ENCODE measurements at regions not wholly inside any gene's neighbourhood (a gene's known extent, or its start where the extent isn't known, plus 50 kb on each side); places are given as distances from the start of the nearest gene placed in this dataset.

DNA sequence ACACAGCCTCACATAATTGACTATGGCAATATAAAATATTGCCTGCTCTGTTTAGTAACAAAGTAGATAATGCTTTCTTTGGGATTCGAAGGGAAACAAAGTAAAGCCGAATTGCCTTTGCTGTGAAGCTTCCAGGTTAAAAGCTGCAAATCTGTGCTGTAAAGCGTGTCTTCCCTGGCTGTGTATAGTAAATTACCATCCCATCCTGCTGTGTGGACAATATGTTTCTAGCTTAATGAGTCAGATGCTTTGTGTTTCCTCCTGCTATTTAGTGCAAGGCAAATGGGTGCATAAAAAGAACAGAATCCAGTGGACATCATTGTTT lies 265.1 kb downstream of the SOCS6 start:
- no peak overlapping the region for H3K27ac ChIP-seq (ENCODE audit: low read depth, low read length)

DNA sequence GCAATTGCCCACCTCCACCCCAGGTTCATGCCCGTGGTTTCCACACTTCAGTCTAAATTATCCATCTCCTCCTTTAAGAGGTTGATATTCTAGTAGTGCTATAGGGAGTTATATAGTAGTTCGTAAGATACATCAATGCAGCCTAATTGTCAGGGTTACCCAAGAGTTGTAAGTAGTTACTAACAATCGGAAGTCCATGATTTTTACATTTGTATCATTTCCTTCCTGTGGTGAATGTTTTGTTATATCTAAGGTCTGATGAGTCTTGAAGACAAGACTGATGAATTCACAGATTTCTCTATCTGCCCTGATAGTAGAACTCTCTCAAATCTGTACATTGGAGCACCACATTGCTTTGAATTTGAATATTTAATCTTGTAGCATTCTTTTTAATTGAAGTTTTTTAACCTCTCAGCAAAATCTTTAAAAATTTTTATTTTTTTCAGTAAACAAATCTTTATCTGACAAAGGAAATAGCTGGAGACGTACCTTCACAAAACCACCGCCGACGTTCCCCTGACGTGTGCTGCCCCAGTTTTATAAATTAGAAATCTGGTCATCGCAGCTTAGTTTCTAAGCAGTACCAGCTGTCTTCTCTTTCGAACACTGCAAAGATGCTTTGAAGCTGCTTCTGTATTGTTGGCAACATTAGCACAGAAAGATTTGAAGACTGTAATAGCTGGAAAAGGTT lies 264.5 kb downstream of the SOCS6 start:
- no peak overlapping the region for H2AK5ac ChIP-seq (ENCODE audit: low read length)
- no peak overlapping the region for H3K9ac ChIP-seq (ENCODE audit: low read length)
- no peaks in the 10 kb centered on the region for H3K79me1 ChIP-seq (ENCODE audit: low read length)
- H3K36me3 ChIP-seq (ENCODE audit: control insufficient read depth in 1 of 2, insufficient read depth in 2 of 2, low read length in 2 of 2) = no peaks in the 10 kb centered on the region
- no CpG with 5 or more reads among the region's 10 CpGs for WGBS (ENCODE audit: extremely low coverage, insufficient coverage, insufficient read length)
- no peak for DNase-seq
- no peak overlapping the region for H2BK12ac ChIP-seq (ENCODE audit: low read length)
- H4K8ac ChIP-seq (ENCODE audit: low read depth, low read length) = no peak overlapping the region
- no peak overlapping the region for H2BK5ac ChIP-seq (ENCODE audit: low read depth, low read length, poor library complexity)
- no peak overlapping the region for H3K18ac ChIP-seq (ENCODE audit: low read length)
- H3K4me1 ChIP-seq (ENCODE audit: control insufficient read depth in 1 of 2, insufficient read depth in 2 of 2, low read length in 2 of 2) = no peaks in the 10 kb centered on the region
- H3K9me3 ChIP-seq (ENCODE audit: insufficient read depth, low read depth, low read length) = no peaks in the 10 kb centered on the region
- no peak overlapping the region for H3K4me3 ChIP-seq (ENCODE audit: low read depth, low read length)
- H3K27me3 ChIP-seq (ENCODE audit: insufficient read depth, low read length) = no peaks in the 10 kb centered on the region
- no peak overlapping the region for H4K12ac ChIP-seq (ENCODE audit: low read depth, low read length)
- no peak overlapping the region for H2BK120ac ChIP-seq (ENCODE audit: insufficient read depth, low read length, poor library complexity)
- H3K27ac ChIP-seq (ENCODE audit: low read depth, low read length) = no peak overlapping the region
- no peaks in the 10 kb centered on the region for H3K79me2 ChIP-seq (ENCODE audit: control insufficient read depth, insufficient read depth, low read length, poor library complexity)
- no peak overlapping the region for H3K23ac ChIP-seq (ENCODE audit: low read length)
- no peak overlapping the region for H3K4me2 ChIP-seq (ENCODE audit: low read length)
- H2AFZ ChIP-seq (ENCODE audit: insufficient read depth, low read length, poor library complexity) = no peak overlapping the region
- H3K4ac ChIP-seq (ENCODE audit: low read depth, low read length) = no peak overlapping the region
- H4K91ac ChIP-seq (ENCODE audit: low read depth, low read length) = no peak overlapping the region
- no peak overlapping the region for H3K14ac ChIP-seq (ENCODE audit: low read length)

More for the DNA sequence above, 265.1 kb downstream of the SOCS6 start:
- Histone ChIP-seq H3K23ac (ENCODE audit: low read length) (no peak overlapping the region), H3K9ac (ENCODE audit: low read length) (no peak overlapping the region), H2AFZ (ENCODE audit: insufficient read depth, low read length, poor library complexity) (no peak overlapping the region), H2BK12ac (ENCODE audit: low read length) (no peak overlapping the region), H3K4ac (ENCODE audit: low read depth, low read length) (no peak overlapping the region), H3K36me3 (ENCODE audit: control insufficient read depth in 1 of 2, insufficient read depth in 2 of 2, low read length in 2 of 2) (no peaks in the 10 kb centered on the region), H2BK120ac (ENCODE audit: insufficient read depth, low read length, poor library complexity) (no peak overlapping the region), H3K4me1 (ENCODE audit: control insufficient read depth in 1 of 2, insufficient read depth in 2 of 2, low read length in 2 of 2) (no peaks in the 10 kb centered on the region), H2AK5ac (ENCODE audit: low read length) (no peak overlapping the region), H3K79me1 (ENCODE audit: low read length) (no peaks in the 10 kb centered on the region), H3K79me2 (ENCODE audit: control insufficient read depth, insufficient read depth, low read length, poor library complexity) (no peaks in the 10 kb centered on the region), H3K4me2 (ENCODE audit: low read length) (no peak overlapping the region), H4K12ac (ENCODE audit: low read depth, low read length) (no peak overlapping the region), H4K8ac (ENCODE audit: low read depth, low read length) (no peak overlapping the region), H3K27me3 (ENCODE audit: insufficient read depth, low read length) (no peaks in the 10 kb centered on the region), H4K91ac (ENCODE audit: low read depth, low read length) (no peak overlapping the region), H3K9me3 (ENCODE audit: insufficient read depth, low read depth, low read length) (no peaks in the 10 kb centered on the region), H3K18ac (ENCODE audit: low read length) (no peak overlapping the region), H2BK5ac (ENCODE audit: low read depth, low read length, poor library complexity) (no peak overlapping the region), H3K14ac (ENCODE audit: low read length) (no peak overlapping the region), H3K4me3 (ENCODE audit: low read depth, low read length) (no peak overlapping the region)
- no CpG with 5 or more reads among the region's 3 CpGs for WGBS (ENCODE audit: extremely low coverage, insufficient coverage, insufficient read length)
- DNase-seq = no peak

DNA sequence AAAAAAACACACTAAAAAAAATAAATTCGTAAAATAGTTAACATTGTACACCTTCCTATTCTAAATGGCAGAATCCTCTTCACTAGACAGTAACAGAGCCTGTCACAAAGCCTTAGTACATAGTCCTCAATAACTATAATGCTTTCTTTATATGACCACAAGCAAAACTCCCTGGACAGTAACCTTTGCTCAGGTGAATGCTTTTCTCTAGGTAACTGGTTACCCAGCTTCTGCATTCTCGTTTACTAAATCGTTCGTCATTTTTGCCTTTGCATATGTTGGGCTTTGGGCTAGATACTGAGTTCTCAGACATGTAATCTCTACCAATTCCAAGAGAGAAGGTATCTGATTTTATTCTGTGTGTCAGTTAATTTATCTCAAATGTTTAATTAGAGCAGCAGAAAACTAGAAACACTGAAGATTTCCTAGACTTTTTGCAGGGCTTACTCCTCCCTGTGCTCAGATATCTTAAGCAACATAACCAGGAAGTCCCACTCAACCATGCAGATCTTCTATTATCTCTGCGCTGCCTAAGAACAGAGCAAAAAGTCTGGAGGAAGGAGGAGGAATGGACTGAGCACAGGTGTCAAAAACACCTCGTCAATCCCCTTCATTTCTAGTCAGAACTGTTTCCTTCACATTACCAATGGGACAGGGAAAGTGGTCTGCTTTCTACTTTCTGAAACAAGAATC lies 247.7 kb downstream of the SOCS6 start:
- no peak overlapping the region for H3K18ac ChIP-seq (ENCODE audit: low read length)
- H3K23ac ChIP-seq (ENCODE audit: low read length) = no peak overlapping the region
- no peaks in the 10 kb centered on the region for H3K36me3 ChIP-seq (ENCODE audit: control insufficient read depth in 1 of 2, insufficient read depth in 2 of 2, low read length in 2 of 2)
- H3K9ac ChIP-seq (ENCODE audit: low read length) = no peak overlapping the region
- H2AFZ ChIP-seq (ENCODE audit: insufficient read depth, low read length, poor library complexity) = no peak overlapping the region
- WGBS (ENCODE audit: extremely low coverage, insufficient coverage, insufficient read length) = no CpG with 5 or more reads among the region's 6 CpGs
- no peak overlapping the region for H3K4ac ChIP-seq (ENCODE audit: low read depth, low read length)
- no peak overlapping the region for H4K91ac ChIP-seq (ENCODE audit: low read depth, low read length)
- H2BK12ac ChIP-seq (ENCODE audit: low read length) = no peak overlapping the region
- no peak overlapping the region for H3K14ac ChIP-seq (ENCODE audit: low read length)
- no peaks in the 10 kb centered on the region for H3K9me3 ChIP-seq (ENCODE audit: insufficient read depth, low read depth, low read length)
- H3K4me2 ChIP-seq (ENCODE audit: low read length) = no peak overlapping the region
- H3K79me1 ChIP-seq (ENCODE audit: low read length) = no peaks in the 10 kb centered on the region
- no peak for DNase-seq
- no peak overlapping the region for H3K27ac ChIP-seq (ENCODE audit: low read depth, low read length)
- no peaks in the 10 kb centered on the region for H3K27me3 ChIP-seq (ENCODE audit: insufficient read depth, low read length)
- H2AK5ac ChIP-seq (ENCODE audit: low read length) = no peak overlapping the region
- H4K8ac ChIP-seq (ENCODE audit: low read depth, low read length) = no peak overlapping the region
- no peak overlapping the region for H2BK120ac ChIP-seq (ENCODE audit: insufficient read depth, low read length, poor library complexity)
- no peak overlapping the region for H4K12ac ChIP-seq (ENCODE audit: low read depth, low read length)
- H3K4me3 ChIP-seq (ENCODE audit: low read depth, low read length) = no peak overlapping the region
- H2BK5ac ChIP-seq (ENCODE audit: low read depth, low read length, poor library complexity) = no peak overlapping the region
- H3K79me2 ChIP-seq (ENCODE audit: control insufficient read depth, insufficient read depth, low read length, poor library complexity) = no peaks in the 10 kb centered on the region
- H3K4me1 ChIP-seq (ENCODE audit: control insufficient read depth in 1 of 2, insufficient read depth in 2 of 2, low read length in 2 of 2) = no peaks in the 10 kb centered on the region

GRCh38 chr18:70535041-70535440 lies 246.2 kb downstream of the SOCS6 start:
- no peaks in the 10 kb centered on the region for H3K4me1 ChIP-seq (ENCODE audit: control insufficient read depth in 1 of 2, insufficient read depth in 2 of 2, low read length in 2 of 2)
- no peaks in the 10 kb centered on the region for H3K9me3 ChIP-seq (ENCODE audit: insufficient read depth, low read depth, low read length)
- no peaks in the 10 kb centered on the region for H3K79me2 ChIP-seq (ENCODE audit: control insufficient read depth, insufficient read depth, low read length, poor library complexity)
- no peak overlapping the region for H4K12ac ChIP-seq (ENCODE audit: low read depth, low read length)
- no peak overlapping the region for H3K4ac ChIP-seq (ENCODE audit: low read depth, low read length)
- no peak overlapping the region for H4K91ac ChIP-seq (ENCODE audit: low read depth, low read length)
- no peaks in the 10 kb centered on the region for H3K36me3 ChIP-seq (ENCODE audit: control insufficient read depth in 1 of 2, insufficient read depth in 2 of 2, low read length in 2 of 2)
- H3K9ac ChIP-seq (ENCODE audit: low read length) = no peak overlapping the region
- no peak overlapping the region for H3K18ac ChIP-seq (ENCODE audit: low read length)
- no peak overlapping the region for H2AFZ ChIP-seq (ENCODE audit: insufficient read depth, low read length, poor library complexity)
- no peak overlapping the region for H3K4me2 ChIP-seq (ENCODE audit: low read length)
- H3K79me1 ChIP-seq (ENCODE audit: low read length) = no peaks in the 10 kb centered on the region
- no peak overlapping the region for H2BK5ac ChIP-seq (ENCODE audit: low read depth, low read length, poor library complexity)
- H2BK120ac ChIP-seq (ENCODE audit: insufficient read depth, low read length, poor library complexity) = no peak overlapping the region
- H2AK5ac ChIP-seq (ENCODE audit: low read length) = no peak overlapping the region
- H2BK12ac ChIP-seq (ENCODE audit: low read length) = no peak overlapping the region
- H4K8ac ChIP-seq (ENCODE audit: low read depth, low read length) = no peak overlapping the region
- H3K14ac ChIP-seq (ENCODE audit: low read length) = no peak overlapping the region
- no CpG with 5 or more reads among the region's 5 CpGs for WGBS (ENCODE audit: extremely low coverage, insufficient coverage, insufficient read length)
- no peaks in the 10 kb centered on the region for H3K27me3 ChIP-seq (ENCODE audit: insufficient read depth, low read length)
- no peak for DNase-seq
- no peak overlapping the region for H3K23ac ChIP-seq (ENCODE audit: low read length)
- no peak overlapping the region for H3K4me3 ChIP-seq (ENCODE audit: low read depth, low read length)
- no peak overlapping the region for H3K27ac ChIP-seq (ENCODE audit: low read depth, low read length)
